GM18502 (cell line): ENCODE measurements at regions not wholly inside any gene's neighbourhood (a gene's known extent, or its start where the extent isn't known, plus 50 kb on each side); places are given as distances from the start of the nearest gene placed in this dataset.
A peak's percentile ranks its signal among the peaks of the same experiment; 100 is the strongest.

ENCODE experiments used
- ATAC-seq: cut with Tn5 transposase; IDR thresholded peaks from one replicate; pipeline ENCODE4 v1.9.1; 2021; ENCODE audit warnings: mild to moderate bottlenecking; ENCODE audit not compliant: unreplicated experiment, poor library complexity

- ATAC-seq = peak; percentile 52
Measured at GRCh38 chr7:20267482-20267881, 50.3 kb upstream of the MACC1 start.

GRCh38 chr7:20268824-20269223 lies 51.6 kb upstream of the MACC1 start:
- no peak for ATAC-seq

- ATAC-seq = no peak
Measured at GRCh38 chr7:20269726-20270125, 52.5 kb upstream of the MACC1 start.

- ATAC-seq = no peak
Measured at GRCh38 chr7:20270371-20270770, 53.2 kb upstream of the MACC1 start.

- peak; percentile 95 for ATAC-seq
Measured at GRCh38 chr7:20270867-20271266, 53.7 kb upstream of the MACC1 start.

- ATAC-seq = no peak
Measured at GRCh38 chr7:20275637-20276036, 55.1 kb upstream of the ITGB8 start.

- ATAC-seq = no peak
Measured at GRCh38 chr7:20276705-20277472, 53.8 kb upstream of the ITGB8 start.

- ATAC-seq = no peak
Measured at GRCh38 chr7:20279979-20280378, 50.7 kb upstream of the ITGB8 start.

GRCh38 chr7:20280475-20281351 lies 50.0 kb upstream of the ITGB8 start:
- ATAC-seq = no peak
